ENCODE measurements at regions not wholly inside any gene's neighbourhood (a gene's known extent, or its start where the extent isn't known, plus 50 kb on each side); places are given as distances from the start of the nearest gene placed in this dataset.

GRCh38 chr18:10060469-10060782, 146.6 kb downstream of the VAPA start:
- no peaks in the 10 kb centered on the region for H3K36me3 Mint-ChIP-seq (ENCODE audit: insufficient read depth, unreplicated experiment)
- CTCF ChIA-PET = no interaction called here
- no peak for TF ChIP-seq CTCF (IDR thresholded peaks at IDR 0.05; ENCODE audit: insufficient read depth in 1 of 2, low read depth in 1 of 2, low read length in 1 of 2, severe bottlenecking in 1 of 2, unreplicated experiment in 1 of 2)
- H3K4me1 Mint-ChIP-seq (ENCODE audit: low read depth, unreplicated experiment) = peaks cover 8% of the 10 kb centered on the region
- H3K27ac Mint-ChIP-seq (ENCODE audit: unreplicated experiment) = no peak overlapping the region
- Histone ChIP-seq H3K36me3 (ENCODE audit: control insufficient read depth, insufficient read depth, low read length) (no peaks in the 10 kb centered on the region), H3K4me3 (ENCODE audit: low read depth, low read length) (no peak overlapping the region), H3K4me1 (no peaks in the 10 kb centered on the region), H3K9me3 (no peaks in the 10 kb centered on the region), H3K27me3 (replicated peaks; ENCODE audit: control insufficient read depth, insufficient read depth, low read length) (no peaks in the 10 kb centered on the region)
- H3K4me3 Mint-ChIP-seq (ENCODE audit: unreplicated experiment) = no peak overlapping the region
- no peak for DNase-seq
- intact Hi-C loops (cut with micrococcal nuclease; ENCODE audit: unreplicated experiment) = no loop called here
- peaks cover 5% of the 10 kb centered on the region for H3K27me3 Mint-ChIP-seq (ENCODE audit: insufficient read depth, unreplicated experiment)
- H3K9me3 Mint-ChIP-seq (ENCODE audit: unreplicated experiment) = no peaks in the 10 kb centered on the region
- POLR2A ChIA-PET = no interaction called here
- BruUV-seq (replicated peaks) = no TSS peak

GRCh38 chr18:10060841-10061240, 147.0 kb downstream of the VAPA start:
- Mint-ChIP-seq H3K27me3 (ENCODE audit: insufficient read depth, unreplicated experiment) (peaks cover 5% of the 10 kb centered on the region), H3K4me3 (ENCODE audit: unreplicated experiment) (no peak overlapping the region), H3K9me3 (ENCODE audit: unreplicated experiment) (no peaks in the 10 kb centered on the region), H3K4me1 (ENCODE audit: low read depth, unreplicated experiment) (peaks cover 13% of the 10 kb centered on the region), H3K36me3 (ENCODE audit: insufficient read depth, unreplicated experiment) (no peaks in the 10 kb centered on the region), H3K27ac (ENCODE audit: unreplicated experiment) (no peak overlapping the region)
- H3K9me3 ChIP-seq = no peaks in the 10 kb centered on the region
- TF ChIP-seq CTCF (IDR thresholded peaks at IDR 0.05; ENCODE audit: insufficient read depth in 1 of 2, low read depth in 1 of 2, low read length in 1 of 2, severe bottlenecking in 1 of 2, unreplicated experiment in 1 of 2) = no peak
- DNase-seq = no peak
- POLR2A ChIA-PET = no interaction called here
- CTCF ChIA-PET = no interaction called here
- no peak overlapping the region for H3K4me3 ChIP-seq (ENCODE audit: low read depth, low read length)
- H3K36me3 ChIP-seq (ENCODE audit: control insufficient read depth, insufficient read depth, low read length) = no peaks in the 10 kb centered on the region
- no peaks in the 10 kb centered on the region for H3K27me3 ChIP-seq (replicated peaks; ENCODE audit: control insufficient read depth, insufficient read depth, low read length)
- intact Hi-C loops (cut with micrococcal nuclease; ENCODE audit: unreplicated experiment) = no loop called here
- BruUV-seq (replicated peaks) = no TSS peak
- no peaks in the 10 kb centered on the region for H3K4me1 ChIP-seq

GRCh38 chr18:10061566-10062140, 147.8 kb downstream of the VAPA start:
- ChIA-PET POLR2A (no interaction called here), CTCF (no interaction called here)
- intact Hi-C loops (cut with micrococcal nuclease; ENCODE audit: unreplicated experiment) = no loop called here
- no peak for TF ChIP-seq CTCF (IDR thresholded peaks at IDR 0.05; ENCODE audit: insufficient read depth in 1 of 2, low read depth in 1 of 2, low read length in 1 of 2, severe bottlenecking in 1 of 2, unreplicated experiment in 1 of 2)
- Histone ChIP-seq H3K4me1 (no peaks in the 10 kb centered on the region), H3K36me3 (ENCODE audit: control insufficient read depth, insufficient read depth, low read length) (no peaks in the 10 kb centered on the region), H3K27me3 (replicated peaks; ENCODE audit: control insufficient read depth, insufficient read depth, low read length) (no peaks in the 10 kb centered on the region), H3K9me3 (no peaks in the 10 kb centered on the region), H3K4me3 (ENCODE audit: low read depth, low read length) (no peak overlapping the region)
- no peak overlapping the region for H3K4me3 Mint-ChIP-seq (ENCODE audit: unreplicated experiment)
- peaks cover 13% of the 10 kb centered on the region for H3K4me1 Mint-ChIP-seq (ENCODE audit: low read depth, unreplicated experiment)
- H3K36me3 Mint-ChIP-seq (ENCODE audit: insufficient read depth, unreplicated experiment) = no peaks in the 10 kb centered on the region
- no peak for DNase-seq
- BruUV-seq (replicated peaks) = no TSS peak
- no peak overlapping the region for H3K27ac Mint-ChIP-seq (ENCODE audit: unreplicated experiment)
- no peaks in the 10 kb centered on the region for H3K9me3 Mint-ChIP-seq (ENCODE audit: unreplicated experiment)
- peaks cover 5% of the 10 kb centered on the region for H3K27me3 Mint-ChIP-seq (ENCODE audit: insufficient read depth, unreplicated experiment)
